ENCODE measurements at regions not wholly inside any gene's neighbourhood (a gene's known extent, or its start where the extent isn't known, plus 50 kb on each side); places are given as distances from the start of the nearest gene placed in this dataset.
"Not testable (repeated sequence)": the region's sequence is repeated elsewhere in the genome, so short reads cannot be mapped to it uniquely, and the experiment has no call there.

GRCh38 chrX:102784550-102784949 is 64.0 kb downstream of the GPRASP3 start:
- DNase-seq (ENCODE audit: low read depth) = no peak

GRCh38 chrX:102787283-102787682 is 66.7 kb downstream of the GPRASP3 start:
- no peak for DNase-seq (ENCODE audit: low read depth)

DNA sequence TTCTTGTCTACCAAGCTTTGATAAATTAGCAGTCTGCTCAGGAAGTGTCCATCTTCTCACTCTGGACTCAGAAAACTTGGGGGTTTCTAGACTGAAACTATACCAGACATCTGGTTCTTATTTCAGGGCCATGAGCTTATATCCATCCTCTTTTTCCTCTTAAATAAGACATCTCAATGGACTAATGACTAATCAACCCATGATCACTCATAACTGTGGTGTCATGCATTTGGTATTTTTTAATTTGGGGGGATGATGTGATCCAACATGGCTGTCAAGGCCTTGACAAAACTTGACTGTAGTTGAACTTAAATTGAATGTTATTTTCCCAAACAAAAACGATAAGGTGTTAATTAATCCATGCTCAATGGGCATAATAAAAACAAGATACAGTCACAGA is 87.8 kb downstream of the GPRASP3 start:
- DNase-seq (ENCODE audit: low read depth) = peak; percentile 30

- DNase-seq (ENCODE audit: low read depth) = not testable (repeated sequence)
Observed at GRCh38 chrX:102818269-102818668, 97.7 kb downstream of the GPRASP3 start.

- peak; percentile 56 for DNase-seq (ENCODE audit: low read depth)
Observed at GRCh38 chrX:102832661-102833060, 104.4 kb upstream of the RAB40AL start.

- no peak for DNase-seq (ENCODE audit: low read depth)
Observed at GRCh38 chrX:102833136-102833535, 103.9 kb upstream of the RAB40AL start.

DNA sequence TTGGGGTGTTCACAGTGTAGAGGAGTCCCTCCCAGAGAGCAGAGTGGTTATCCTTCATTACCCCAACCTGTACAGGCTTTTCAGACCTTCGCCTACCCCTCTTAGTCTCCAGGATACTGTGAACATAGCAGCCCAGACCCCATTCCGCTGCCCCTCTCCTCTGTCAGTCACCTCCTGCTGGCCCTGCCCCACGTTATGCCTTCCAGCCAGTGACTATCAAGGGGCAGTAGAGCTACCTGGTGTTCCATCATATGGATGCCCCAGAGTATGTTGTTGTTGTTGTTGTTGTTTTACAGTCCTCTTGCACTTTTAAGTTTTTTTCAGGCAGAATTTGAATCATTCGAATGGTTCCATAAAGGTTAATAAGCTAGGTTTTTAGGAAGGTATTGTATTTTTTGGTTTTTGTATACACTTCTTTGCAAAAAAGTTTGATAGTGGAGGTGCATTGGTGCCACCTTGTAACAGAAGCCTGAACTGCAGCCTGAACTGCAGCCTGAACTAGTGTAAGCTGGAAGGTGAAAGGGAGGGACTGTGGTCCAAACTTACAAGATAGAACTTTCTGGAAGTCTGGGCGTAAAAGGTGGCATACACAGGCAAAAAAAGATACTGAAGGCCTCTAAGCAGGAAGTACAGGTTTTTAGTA is 101.4 kb upstream of the RAB40AL start:
- DNase-seq (ENCODE audit: low read depth) = peak; percentile 17

- no peak for DNase-seq (ENCODE audit: low read depth)
Observed at GRCh38 chrX:102837847-102838246, 99.2 kb upstream of the RAB40AL start.

DNA sequence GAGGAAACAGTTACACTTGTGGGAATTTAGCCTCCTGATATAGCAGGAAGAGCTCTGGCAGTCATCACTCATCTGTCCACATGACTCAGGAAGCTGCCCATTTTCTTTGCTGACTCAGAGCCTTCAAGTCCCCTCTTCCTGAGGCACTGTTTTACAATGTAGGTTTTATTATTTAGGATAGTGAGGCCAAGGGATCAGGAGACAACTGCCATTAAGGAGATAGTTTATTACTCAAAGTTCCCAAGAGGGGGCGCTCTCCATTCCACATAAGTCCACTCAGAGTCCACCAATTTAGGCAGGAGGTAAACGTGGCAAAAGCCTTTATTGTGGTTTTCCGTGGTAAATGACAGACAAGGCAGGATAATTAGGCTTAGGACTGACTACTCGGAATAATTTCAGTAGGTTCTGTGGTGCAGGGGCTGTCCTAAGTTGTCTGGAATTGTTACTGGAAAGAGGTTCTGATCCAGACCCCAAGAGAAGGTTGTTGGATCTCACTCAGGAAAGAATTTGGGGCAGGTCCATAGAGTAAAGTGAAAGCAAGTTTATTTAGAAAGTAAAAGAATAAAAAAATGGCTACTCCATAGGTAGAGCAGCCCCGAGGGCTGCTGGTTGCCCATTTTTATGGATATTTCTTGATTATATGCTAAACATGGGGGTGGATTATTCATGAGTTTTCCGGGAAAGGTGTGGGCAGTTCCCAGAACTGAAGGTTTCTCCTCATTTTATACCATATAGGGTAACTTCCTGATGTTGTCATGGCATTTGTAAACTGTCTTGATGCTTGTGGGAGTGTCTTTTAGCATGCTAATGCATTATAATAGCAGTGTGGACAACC is 96.0 kb upstream of the RAB40AL start:
- peak; percentile 70 for DNase-seq (ENCODE audit: low read depth)

- DNase-seq (ENCODE audit: low read depth) = no peak
Observed at GRCh38 chrX:102841706-102842003, 95.4 kb upstream of the RAB40AL start.

GRCh38 chrX:102845020-102845419 is 92.1 kb upstream of the RAB40AL start:
- DNase-seq (ENCODE audit: low read depth) = no peak

GRCh38 chrX:102846544-102847236 is 90.4 kb upstream of the RAB40AL start:
- DNase-seq (ENCODE audit: low read depth) = peak; percentile 77

DNA sequence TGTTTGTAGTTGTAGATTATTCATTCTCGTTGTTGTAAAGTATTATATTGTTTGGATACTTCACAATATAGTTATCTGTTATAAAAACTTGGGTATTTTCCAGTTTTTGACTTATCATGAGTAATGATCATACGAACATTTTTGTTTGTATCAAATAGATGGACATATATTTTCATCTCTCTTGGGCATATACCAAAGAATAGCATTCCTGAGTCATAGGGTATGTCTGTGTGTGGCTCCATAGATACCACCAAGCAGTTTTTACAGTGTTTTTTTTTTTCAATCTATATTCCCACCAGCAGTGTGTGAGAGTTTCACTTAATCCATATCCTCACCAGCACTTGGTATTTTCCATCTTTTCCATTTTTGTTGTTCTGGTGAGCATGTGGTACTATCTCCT is 89.7 kb upstream of the RAB40AL start:
- no peak for DNase-seq (ENCODE audit: low read depth)

- no peak for DNase-seq (ENCODE audit: low read depth)
Observed at GRCh38 chrX:102849396-102849795, 87.7 kb upstream of the RAB40AL start.

DNA sequence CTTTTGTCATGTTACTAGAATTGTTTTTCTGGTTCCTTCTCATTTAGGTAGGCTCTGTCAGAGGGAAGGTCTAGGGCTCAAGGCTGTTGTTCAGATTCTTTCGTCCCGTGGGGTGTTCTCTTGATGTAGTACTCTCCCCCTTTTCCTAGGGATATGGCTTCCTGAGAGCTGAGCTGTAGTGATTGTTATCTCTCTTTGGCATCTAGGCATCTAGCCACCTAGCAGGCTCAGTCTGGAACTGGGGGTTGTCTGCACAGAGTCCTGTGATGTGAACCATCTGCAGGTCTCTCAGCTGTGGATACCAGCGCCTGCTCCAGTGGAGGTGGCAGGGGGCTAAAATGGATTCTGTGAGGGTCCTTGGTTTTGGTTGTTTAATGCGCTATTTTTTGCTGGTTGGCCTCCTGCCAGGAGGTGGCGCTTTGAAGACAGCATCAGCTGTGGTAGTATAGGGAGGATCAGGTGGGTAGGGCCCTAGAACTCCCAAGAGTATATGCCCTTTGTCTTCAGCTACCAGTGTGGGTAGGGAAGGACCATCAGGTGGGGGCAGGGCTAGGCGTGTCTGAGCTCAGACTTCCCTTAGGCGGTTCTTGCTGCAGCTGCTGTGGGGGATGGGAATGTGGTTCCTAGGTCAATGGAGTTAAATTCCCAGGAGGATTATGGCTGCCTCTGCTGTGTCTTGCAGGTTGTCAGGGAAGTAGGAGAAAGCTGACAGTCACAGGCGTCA is 78.1 kb upstream of the RAB40AL start:
- DNase-seq (ENCODE audit: low read depth) = peak; percentile 11

DNA sequence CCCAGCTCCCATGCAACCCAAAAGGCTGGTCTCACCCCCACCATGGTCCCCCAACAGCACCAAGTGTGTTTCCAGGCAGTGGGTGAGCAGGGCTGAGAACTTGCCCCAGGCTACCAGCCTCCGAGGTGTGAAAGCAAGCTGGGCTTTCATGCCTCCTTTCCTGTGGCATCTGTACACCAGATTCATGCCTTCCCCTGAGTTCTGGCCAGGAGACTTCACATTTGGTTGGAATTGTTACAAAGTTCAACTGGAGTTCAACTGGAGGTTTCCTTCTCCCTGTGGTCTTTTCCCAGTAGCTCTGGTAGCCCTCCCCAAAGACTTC is 77.6 kb upstream of the RAB40AL start:
- no peak for DNase-seq (ENCODE audit: low read depth)

- no peak for DNase-seq (ENCODE audit: low read depth)
Observed at GRCh38 chrX:102860235-102860634, 76.8 kb upstream of the RAB40AL start.

- DNase-seq (ENCODE audit: low read depth) = peak; percentile 68
Observed at GRCh38 chrX:102863735-102864134, 73.3 kb upstream of the RAB40AL start.

GRCh38 chrX:102866981-102867656 is 70.0 kb upstream of the RAB40AL start:
- no peak for DNase-seq (ENCODE audit: low read depth)

DNA sequence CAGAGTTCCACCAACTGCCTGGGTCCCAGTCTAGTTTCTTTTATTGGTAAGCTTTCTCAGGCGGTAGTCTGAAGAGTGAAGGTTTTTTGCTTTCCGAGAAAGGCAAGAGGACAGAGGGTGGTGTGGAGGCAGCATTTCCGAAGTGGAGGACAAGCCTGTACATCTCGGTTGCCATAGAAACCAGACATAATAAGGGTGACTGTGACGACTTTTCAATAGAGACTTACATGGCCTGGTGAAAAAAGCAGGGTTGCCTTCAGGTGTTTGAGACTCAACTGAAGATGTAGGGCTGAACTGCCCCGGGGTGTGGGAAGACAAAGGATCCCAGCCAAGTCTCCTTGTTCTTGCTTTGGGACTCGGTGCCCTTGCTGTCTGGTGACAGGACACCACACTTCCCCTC is 53.6 kb upstream of the RAB40AL start:
- no peak for DNase-seq (ENCODE audit: low read depth)
